HG03565 (cell line): ENCODE measurements at regions not wholly inside any gene's neighbourhood (a gene's known extent, or its start where the extent isn't known, plus 50 kb on each side); places are given as distances from the start of the nearest gene placed in this dataset.

Experiments
- ATAC-seq: cut with Tn5 transposase; IDR thresholded peaks from one replicate; pipeline ENCODE4 v1.9.1; 2021; ENCODE audit warnings: mild to moderate bottlenecking, moderate library complexity; ENCODE audit not compliant: unreplicated experiment

GRCh38 chr9:99736291-99736690 lies 85.4 kb upstream of the NR4A3 start:
- no peak for ATAC-seq

- no peak for ATAC-seq
Observed at GRCh38 chr9:99737649-99738048, 84.0 kb upstream of the NR4A3 start.

GRCh38 chr9:99743006-99743405 lies 78.7 kb upstream of the NR4A3 start:
- ATAC-seq, result no peak

- ATAC-seq, result no peak
Observed at GRCh38 chr9:99743455-99743854, 78.2 kb upstream of the NR4A3 start.

- no peak for ATAC-seq
Observed at GRCh38 chr9:99744132-99744531, 77.6 kb upstream of the NR4A3 start.

GRCh38 chr9:99745085-99745484 lies 76.6 kb upstream of the NR4A3 start:
- no peak for ATAC-seq

GRCh38 chr9:99746406-99746805 lies 75.3 kb upstream of the NR4A3 start:
- no peak for ATAC-seq

- no peak for ATAC-seq
Observed at GRCh38 chr9:99748266-99748665, 73.4 kb upstream of the NR4A3 start.

- ATAC-seq, result no peak
Observed at GRCh38 chr9:99748676-99749075, 73.0 kb upstream of the NR4A3 start.

GRCh38 chr9:99749641-99750040 lies 72.0 kb upstream of the NR4A3 start:
- no peak for ATAC-seq

- ATAC-seq, result no peak
Observed at GRCh38 chr9:99750526-99750925, 71.2 kb upstream of the NR4A3 start.

GRCh38 chr9:99752417-99753109 lies 69.1 kb upstream of the NR4A3 start:
- ATAC-seq, result no peak

- ATAC-seq, result no peak
Observed at GRCh38 chr9:99753436-99753835, 68.2 kb upstream of the NR4A3 start.

- no peak for ATAC-seq
Observed at GRCh38 chr9:99760421-99760820, 61.3 kb upstream of the NR4A3 start.

- peak; percentile 97 for ATAC-seq
Observed at GRCh38 chr9:99762470-99762869, 59.2 kb upstream of the NR4A3 start.
